Spleen (tissue), 7 donors: ENCODE measurements at regions not wholly inside any gene's neighbourhood (a gene's known extent, or its start where the extent isn't known, plus 50 kb on each side); places are given as distances from the start of the nearest gene placed in this dataset.

Experiments
- POLR2A ChIP-seq, 3 donors: fragments of 450-650 bp; IDR thresholded peaks; one replicate each; pipeline ENCODE4 v1.5.1; 2017; ENCODE audit warnings: antibody characterized with exemption in 3 of 3, mild to moderate bottlenecking in 1 of 3
- POLR2AphosphoS5 ChIP-seq, 3 donors: sonication (generic); formaldehyde crosslinking; IDR thresholded peaks; one replicate each; pipeline ENCODE4 v1.5.1; 2017; ENCODE audit warnings: antibody characterized with exemption in 3 of 3
- TF ChIP-seq, protein P1 (sequence below), 11 experiments: fragments of 200-600 bp in 7 of 11; fragments of 450-650 bp in 4 of 11; sonication (generic) in 4 of 11; IDR thresholded peaks in 8 of 11; conservative IDR thresholded peaks in 3 of 11; 1 replicate in 7 of 11; 2 replicates in 4 of 11; pipeline versions ENCODE4 v1.4.0 to v1.8.0; 2016 to 2021; ENCODE audit warnings: antibody characterized with exemption in 11 of 11, inconsistent platforms in 4 of 11, mild to moderate bottlenecking in 1 of 11
- donor health status: DM: no; HTN: no; CAD: no; lungs with moderate emphysema.
- donor health status: DM: no; HTN: no; CAD: no.
- donor health status: DM: no; HTN: no; CAD: no.

DNA sequence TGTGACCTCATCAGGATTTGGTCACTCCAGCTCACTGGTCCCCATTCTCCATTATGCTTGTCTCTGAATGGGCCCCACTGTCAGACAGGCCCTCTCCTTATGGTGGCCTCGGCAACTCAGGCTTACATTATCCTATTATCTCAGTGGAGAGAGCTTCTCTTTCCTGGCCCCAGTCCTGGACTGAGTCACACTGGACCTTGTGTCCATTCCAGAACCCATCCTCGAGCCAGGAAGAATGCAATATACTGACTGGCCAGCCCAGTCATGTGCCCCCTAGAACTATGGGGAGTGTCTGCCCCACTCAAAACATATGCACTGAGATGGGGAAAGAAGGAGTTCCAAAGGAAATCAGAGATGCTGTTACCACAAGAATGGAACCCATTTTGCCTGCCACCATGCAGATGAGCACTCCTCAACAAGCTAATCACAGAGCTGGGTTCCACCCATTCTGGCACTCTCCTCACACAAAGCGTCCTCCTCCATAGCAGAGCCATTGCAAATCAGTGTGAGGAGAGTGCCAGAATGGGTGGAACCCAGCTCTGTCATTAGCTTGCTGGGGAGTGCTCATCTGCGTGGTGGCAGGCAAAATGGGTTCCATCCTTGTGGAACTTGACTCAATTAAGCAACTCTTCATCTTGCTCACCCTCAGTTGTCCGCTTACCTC lies 71.9 kb downstream of the CHRNA1 start:
- TF ChIP-seq POLR2A (IDR thresholded peaks at IDR 0.05), result no peak
- TF ChIP-seq, protein P1, sequence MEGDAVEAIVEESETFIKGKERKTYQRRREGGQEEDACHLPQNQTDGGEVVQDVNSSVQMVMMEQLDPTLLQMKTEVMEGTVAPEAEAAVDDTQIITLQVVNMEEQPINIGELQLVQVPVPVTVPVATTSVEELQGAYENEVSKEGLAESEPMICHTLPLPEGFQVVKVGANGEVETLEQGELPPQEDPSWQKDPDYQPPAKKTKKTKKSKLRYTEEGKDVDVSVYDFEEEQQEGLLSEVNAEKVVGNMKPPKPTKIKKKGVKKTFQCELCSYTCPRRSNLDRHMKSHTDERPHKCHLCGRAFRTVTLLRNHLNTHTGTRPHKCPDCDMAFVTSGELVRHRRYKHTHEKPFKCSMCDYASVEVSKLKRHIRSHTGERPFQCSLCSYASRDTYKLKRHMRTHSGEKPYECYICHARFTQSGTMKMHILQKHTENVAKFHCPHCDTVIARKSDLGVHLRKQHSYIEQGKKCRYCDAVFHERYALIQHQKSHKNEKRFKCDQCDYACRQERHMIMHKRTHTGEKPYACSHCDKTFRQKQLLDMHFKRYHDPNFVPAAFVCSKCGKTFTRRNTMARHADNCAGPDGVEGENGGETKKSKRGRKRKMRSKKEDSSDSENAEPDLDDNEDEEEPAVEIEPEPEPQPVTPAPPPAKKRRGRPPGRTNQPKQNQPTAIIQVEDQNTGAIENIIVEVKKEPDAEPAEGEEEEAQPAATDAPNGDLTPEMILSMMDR (IDR thresholded peaks at IDR 0.05 in 8 of 11, conservative IDR thresholded peaks at IDR 0.05 in 3 of 11), result no peak
- no peak for TF ChIP-seq POLR2AphosphoS5 (IDR thresholded peaks at IDR 0.05)
